ENCODE measurements at regions not wholly inside any gene's neighbourhood (a gene's known extent, or its start where the extent isn't known, plus 50 kb on each side); places are given as distances from the start of the nearest gene placed in this dataset.

GRCh38 chr4:138078253-138078652, 163.9 kb downstream of the SLC7A11 start:
- FAIRE-seq: no peak

GRCh38 chr4:138076561-138076960, 165.6 kb downstream of the SLC7A11 start:
- Histone ChIP-seq H3K36me3 (ENCODE audit: control insufficient read depth, insufficient read depth, low read length) (no peaks in the 10 kb centered on the region), H3K27me3 (ENCODE audit: control insufficient read depth, insufficient read depth, low read length) (no peaks in the 10 kb centered on the region), H3K4me3 (ENCODE audit: low read depth, low read length) (no peak overlapping the region)
- DNase-seq (ENCODE audit: low read depth): no peak
- no peak for TF ChIP-seq CTCF (IDR thresholded peaks at IDR 0.05; ENCODE audit: insufficient read depth, low read length, severe bottlenecking)
- FAIRE-seq: no peak

More at GRCh38 chr4:138078253-138078652, 163.9 kb downstream of the SLC7A11 start:
- Histone ChIP-seq H3K27me3 (ENCODE audit: control insufficient read depth, insufficient read depth, low read length) (no peaks in the 10 kb centered on the region), H3K36me3 (ENCODE audit: control insufficient read depth, insufficient read depth, low read length) (no peaks in the 10 kb centered on the region), H3K4me3 (ENCODE audit: low read depth, low read length) (no peak overlapping the region)
- no peak for DNase-seq (ENCODE audit: low read depth)
- TF ChIP-seq CTCF (IDR thresholded peaks at IDR 0.05; ENCODE audit: insufficient read depth, low read length, severe bottlenecking): no peak

- H3K4me3 ChIP-seq (ENCODE audit: low read depth, low read length): no peak overlapping the region
- DNase-seq (ENCODE audit: low read depth) (peak; percentile 40), FAIRE-seq (no peak)
- H3K27me3 ChIP-seq (ENCODE audit: control insufficient read depth, insufficient read depth, low read length): no peaks in the 10 kb centered on the region
- H3K36me3 ChIP-seq (ENCODE audit: control insufficient read depth, insufficient read depth, low read length): no peaks in the 10 kb centered on the region
- no peak for TF ChIP-seq CTCF (IDR thresholded peaks at IDR 0.05; ENCODE audit: insufficient read depth, low read length, severe bottlenecking)
These were observed 171.3 kb downstream of the SLC7A11 start for GRCh38 chr4:138070816-138071215.

GRCh38 chr4:138063581-138063980, 178.6 kb downstream of the SLC7A11 start:
- Histone ChIP-seq H3K4me3 (ENCODE audit: low read depth, low read length) (no peak overlapping the region), H3K27me3 (ENCODE audit: control insufficient read depth, insufficient read depth, low read length) (no peaks in the 10 kb centered on the region), H3K36me3 (ENCODE audit: control insufficient read depth, insufficient read depth, low read length) (no peaks in the 10 kb centered on the region)
- no peak for DNase-seq (ENCODE audit: low read depth)
- no peak for FAIRE-seq
- no peak for TF ChIP-seq CTCF (IDR thresholded peaks at IDR 0.05; ENCODE audit: insufficient read depth, low read length, severe bottlenecking)

- Histone ChIP-seq H3K27me3 (ENCODE audit: control insufficient read depth, insufficient read depth, low read length) (no peaks in the 10 kb centered on the region), H3K36me3 (ENCODE audit: control insufficient read depth, insufficient read depth, low read length) (no peaks in the 10 kb centered on the region), H3K4me3 (ENCODE audit: low read depth, low read length) (no peak overlapping the region)
- FAIRE-seq: no peak
- peak; percentile 33 for TF ChIP-seq CTCF (IDR thresholded peaks at IDR 0.05; ENCODE audit: insufficient read depth, low read length, severe bottlenecking)
- peak; percentile 60 for DNase-seq (ENCODE audit: low read depth)
These were observed 179.2 kb downstream of the SLC7A11 start for GRCh38 chr4:138062929-138063328.

GRCh38 chr4:138056541-138056940, 185.6 kb downstream of the SLC7A11 start:
- Histone ChIP-seq H3K4me3 (ENCODE audit: low read depth, low read length) (no peak overlapping the region), H3K27me3 (ENCODE audit: control insufficient read depth, insufficient read depth, low read length) (no peaks in the 10 kb centered on the region), H3K36me3 (ENCODE audit: control insufficient read depth, insufficient read depth, low read length) (no peaks in the 10 kb centered on the region)
- DNase-seq (ENCODE audit: low read depth) (peak; percentile 57), FAIRE-seq (no peak)
- no peak for TF ChIP-seq CTCF (IDR thresholded peaks at IDR 0.05; ENCODE audit: insufficient read depth, low read length, severe bottlenecking)

All from bronchial epithelial cell (primary cell).